ENCODE measurements at regions not wholly inside any gene's neighbourhood (a gene's known extent, or its start where the extent isn't known, plus 50 kb on each side); places are given as distances from the start of the nearest gene placed in this dataset.

- no peak for DNase-seq (ENCODE audit: low spot score)
Observed at GRCh38 chr11:92919048-92919447, 50.4 kb upstream of the MTNR1B start.

Measured in COLO829 (cell line).